Limb (tissue), 2 donors: ENCODE measurements at regions not wholly inside any gene's neighbourhood (a gene's known extent, or its start where the extent isn't known, plus 50 kb on each side); places are given as distances from the start of the nearest gene placed in this dataset.
"Not testable (repeated sequence)": the region's sequence is repeated elsewhere in the genome, so short reads cannot be mapped to it uniquely, and the experiment has no call there.

Source experiments
- DNase-seq, 2 donors: peaks; one replicate each; pipeline ENCODE4 v3.0.0-alpha.2; 2016; ENCODE audit errors: extremely low spot score in 2 of 2

- no peak for DNase-seq
Measured at GRCh38 chr2:150214626-150215025, 272.8 kb downstream of the RND3 start.

GRCh38 chr2:150212722-150213171 is 274.7 kb downstream of the RND3 start:
- DNase-seq, result peak in 1 of 2 donors; percentile 81

GRCh38 chr2:150211164-150211631 is 276.3 kb downstream of the RND3 start:
- DNase-seq, result no peak

- DNase-seq, result no peak
Measured at GRCh38 chr2:150209746-150210145, 277.7 kb downstream of the RND3 start.

- no peak for DNase-seq
Measured at GRCh38 chr2:150208689-150209088, 278.8 kb downstream of the RND3 start.

- DNase-seq, result no peak
Measured at GRCh38 chr2:150207979-150208378, 279.5 kb downstream of the RND3 start.

- DNase-seq, result no peak
Measured at GRCh38 chr2:150204451-150204850, 283.0 kb downstream of the RND3 start.

GRCh38 chr2:150194816-150195215 is 292.7 kb downstream of the RND3 start:
- DNase-seq, result not testable (repeated sequence)

- DNase-seq, result no peak
Measured at GRCh38 chr2:150192701-150193100, 294.8 kb downstream of the RND3 start.

GRCh38 chr2:150191349-150191748 is 296.1 kb downstream of the RND3 start:
- no peak for DNase-seq

- no peak for DNase-seq
Measured at GRCh38 chr2:150190546-150190945, 296.9 kb downstream of the RND3 start.

- no peak for DNase-seq
Measured at GRCh38 chr2:150188800-150189199, 298.7 kb downstream of the RND3 start.

GRCh38 chr2:150188177-150188576 is 299.3 kb downstream of the RND3 start:
- DNase-seq, result peak in 1 of 2 donors; percentile 47

- DNase-seq, result no peak
Measured at GRCh38 chr2:150182566-150183235, 304.8 kb downstream of the RND3 start.

GRCh38 chr2:150178591-150178990 is 308.9 kb downstream of the RND3 start:
- DNase-seq, result no peak

- DNase-seq, result no peak
Measured at GRCh38 chr2:150174971-150175421, 312.5 kb downstream of the RND3 start.

- no peak for DNase-seq
Measured at GRCh38 chr2:150174056-150174805, 313.2 kb downstream of the RND3 start.

GRCh38 chr2:150171065-150171548 is 316.4 kb downstream of the RND3 start:
- no peak for DNase-seq

GRCh38 chr2:150169237-150169629 is 318.2 kb downstream of the RND3 start:
- DNase-seq, result no peak

- no peak for DNase-seq
Measured at GRCh38 chr2:150168595-150169236, 318.8 kb downstream of the RND3 start.

GRCh38 chr2:150167711-150168110 is 319.8 kb downstream of the RND3 start:
- no peak for DNase-seq
